GM21825 (cell line): ENCODE measurements at regions not wholly inside any gene's neighbourhood (a gene's known extent, or its start where the extent isn't known, plus 50 kb on each side); places are given as distances from the start of the nearest gene placed in this dataset.

Source experiments
- ATAC-seq: cut with Tn5 transposase; IDR thresholded peaks from one replicate; pipeline ENCODE4 v1.9.1; 2021; ENCODE audit warnings: mild to moderate bottlenecking, moderate library complexity; ENCODE audit not compliant: unreplicated experiment

- ATAC-seq, result no peak
Observed at GRCh38 chr10:90561666-90562065, 296.2 kb downstream of the HTR7 start.

GRCh38 chr10:90571481-90572258, 286.2 kb downstream of the HTR7 start:
- no peak for ATAC-seq

GRCh38 chr10:90575125-90575524, 282.7 kb downstream of the HTR7 start:
- no peak for ATAC-seq

DNA sequence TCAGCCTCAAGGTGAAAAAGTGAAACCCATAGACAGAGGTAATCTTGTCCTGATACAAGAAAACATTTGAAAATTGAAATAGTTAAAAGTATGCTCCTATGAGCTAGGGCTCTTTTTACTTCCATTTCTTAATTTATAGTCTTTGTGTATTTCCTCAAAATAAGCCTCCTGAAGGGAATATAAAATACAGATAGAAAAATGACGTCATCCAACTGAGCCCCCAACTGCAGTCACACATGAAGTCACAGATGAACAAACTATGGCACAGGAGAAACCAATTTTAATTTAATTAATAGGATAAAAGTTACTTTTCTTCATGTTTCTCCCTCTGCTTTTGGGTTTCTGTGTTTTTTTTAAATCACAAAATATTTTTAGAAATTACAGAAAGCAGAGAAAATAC, 280.3 kb downstream of the HTR7 start:
- no peak for ATAC-seq

GRCh38 chr10:90579602-90580242, 278.1 kb downstream of the HTR7 start:
- no peak for ATAC-seq

DNA sequence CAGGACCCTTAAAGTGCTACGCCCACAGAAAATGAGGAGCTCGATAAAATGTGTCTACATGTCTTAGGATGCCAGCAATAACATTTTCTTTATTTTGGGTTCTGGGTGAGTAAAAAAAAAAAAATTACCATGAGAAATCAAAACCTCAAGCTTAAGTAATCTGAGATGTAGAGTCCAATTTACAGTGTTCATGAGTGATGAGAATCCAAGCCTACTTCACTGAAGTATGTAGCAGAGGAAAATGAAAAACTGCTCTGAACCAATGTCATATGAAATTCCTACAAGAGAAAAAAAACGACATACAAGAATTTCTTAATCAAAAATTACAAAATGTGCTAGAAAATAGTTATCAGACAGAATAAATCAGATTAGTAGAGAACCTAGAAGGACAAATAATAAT, 274.4 kb downstream of the HTR7 start:
- no peak for ATAC-seq

- ATAC-seq, result no peak
Observed at GRCh38 chr10:90587081-90587491, 270.8 kb downstream of the HTR7 start.

DNA sequence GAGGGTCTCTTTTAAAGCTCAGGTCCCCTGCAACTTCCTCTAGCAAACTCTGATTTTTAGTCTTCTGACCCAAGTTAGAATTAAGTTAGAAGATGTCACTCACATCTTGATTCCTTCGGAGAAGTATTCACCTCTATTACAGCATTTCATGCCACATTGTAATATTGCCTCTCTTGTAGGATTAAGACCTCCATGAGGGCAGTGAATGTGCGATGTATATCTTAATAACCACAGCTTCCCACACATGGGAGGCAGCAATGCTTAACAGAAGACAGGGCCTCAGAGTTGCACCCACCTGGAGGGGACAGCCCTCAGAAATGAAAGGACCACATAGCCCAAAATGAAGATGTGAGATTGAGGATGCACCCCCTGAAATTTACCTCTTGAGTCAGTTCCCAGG, 270.3 kb downstream of the HTR7 start:
- no peak for ATAC-seq

DNA sequence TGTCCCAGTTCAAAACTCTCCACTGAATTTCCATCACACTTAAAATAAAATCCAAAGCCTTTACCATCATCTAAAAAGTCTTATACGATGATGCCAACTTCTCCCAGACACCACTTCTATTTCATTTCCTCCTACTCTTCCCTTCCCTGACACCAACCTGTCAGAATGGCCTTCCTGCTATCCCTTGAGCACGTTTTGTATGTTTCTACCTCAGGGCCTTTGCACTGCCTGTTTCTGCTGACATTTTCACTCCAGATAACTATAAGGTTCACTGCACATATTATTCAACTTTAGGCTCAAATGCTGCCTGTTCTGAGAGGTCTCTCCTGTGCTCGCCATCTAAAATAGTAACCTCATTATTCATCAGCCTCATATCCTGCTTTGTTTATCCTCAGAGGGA, 269.6 kb downstream of the HTR7 start:
- no peak for ATAC-seq

GRCh38 chr10:90589825-90590224, 268.0 kb downstream of the HTR7 start:
- ATAC-seq, result no peak

DNA sequence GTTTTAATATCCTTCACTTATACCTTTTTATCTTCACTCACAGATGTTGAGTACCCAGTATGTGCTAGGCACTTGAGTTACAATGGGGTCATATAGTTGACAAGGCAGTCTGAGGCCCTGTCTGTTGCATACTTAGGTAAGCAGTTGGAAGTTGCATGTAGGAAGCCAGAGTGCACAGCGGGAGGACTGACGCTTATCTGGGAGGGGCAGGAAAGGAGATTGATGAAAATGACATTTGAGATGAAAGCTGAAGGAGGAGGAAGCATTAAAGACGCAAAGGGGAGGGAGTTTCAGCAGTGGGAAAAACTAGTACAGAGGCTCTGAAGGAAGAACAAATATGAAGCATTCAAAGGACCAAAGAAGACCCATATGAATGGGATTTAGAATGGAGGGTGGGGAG, 266.2 kb downstream of the HTR7 start:
- ATAC-seq, result no peak

DNA sequence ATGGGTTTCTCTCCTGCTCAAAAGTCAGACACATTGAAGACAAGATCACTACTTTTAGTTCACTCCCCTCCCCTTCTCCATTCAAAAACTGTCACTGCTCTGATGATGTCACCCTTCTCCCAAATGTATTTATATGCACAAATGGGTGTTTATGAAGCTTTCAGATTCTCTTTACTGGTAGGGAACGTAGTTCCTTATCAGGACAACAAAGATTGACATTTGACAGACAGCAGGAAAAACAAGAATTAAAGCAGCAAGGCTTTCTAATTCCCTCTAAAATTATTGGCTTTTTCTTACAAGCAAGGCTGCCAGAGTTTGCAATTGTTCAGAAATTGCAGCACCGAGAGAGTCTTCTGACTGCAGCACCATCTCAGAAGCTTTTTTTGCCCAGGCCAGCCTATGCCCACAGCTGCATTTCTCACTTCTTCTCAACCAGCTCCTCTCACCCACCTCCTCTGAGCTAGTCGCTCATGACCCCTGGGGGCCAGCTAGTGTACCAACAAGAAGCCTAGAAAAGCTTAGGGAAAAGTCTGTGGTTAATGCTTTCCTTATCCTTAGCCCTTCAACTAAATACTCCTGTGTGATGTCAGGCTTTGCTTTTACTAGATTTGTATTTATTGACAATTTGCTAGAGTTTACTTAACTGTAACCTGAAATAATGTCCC, 265.1 kb downstream of the HTR7 start:
- no peak for ATAC-seq

- ATAC-seq, result no peak
Observed at GRCh38 chr10:90598513-90598912, 259.3 kb downstream of the HTR7 start.

DNA sequence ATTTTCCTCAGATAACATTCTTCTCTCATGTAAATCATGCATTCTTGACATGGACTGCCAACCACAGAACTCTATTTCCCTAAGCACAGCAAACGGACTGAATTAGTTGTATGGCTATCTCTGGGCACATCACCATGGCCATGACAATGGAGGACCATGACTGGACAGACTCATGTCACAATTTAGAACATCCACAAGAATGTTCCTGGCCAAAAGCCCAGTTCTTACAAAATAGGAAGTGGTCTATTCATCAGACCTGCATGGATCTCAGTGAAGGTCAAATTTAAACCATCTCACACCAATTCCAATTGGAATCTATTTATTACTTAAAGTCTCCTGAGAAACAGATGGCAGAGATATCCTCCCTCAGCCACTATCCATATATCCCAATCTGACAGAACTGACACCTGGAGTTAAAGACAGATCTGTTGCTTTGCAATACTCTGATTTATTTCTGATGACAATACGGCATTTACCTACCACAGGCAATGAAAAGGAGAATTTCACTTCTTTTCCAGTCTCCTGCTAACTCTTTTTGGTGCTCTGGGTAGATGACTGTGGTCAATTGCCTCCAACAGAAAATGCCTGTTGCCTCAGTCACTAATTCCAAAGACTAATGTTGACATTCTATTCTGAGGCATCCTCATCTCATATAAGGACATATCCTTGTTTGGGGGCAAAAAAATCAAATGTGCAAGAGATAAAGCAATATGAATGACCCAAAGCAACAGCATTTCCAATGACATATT, 254.8 kb downstream of the HTR7 start:
- ATAC-seq, result no peak

DNA sequence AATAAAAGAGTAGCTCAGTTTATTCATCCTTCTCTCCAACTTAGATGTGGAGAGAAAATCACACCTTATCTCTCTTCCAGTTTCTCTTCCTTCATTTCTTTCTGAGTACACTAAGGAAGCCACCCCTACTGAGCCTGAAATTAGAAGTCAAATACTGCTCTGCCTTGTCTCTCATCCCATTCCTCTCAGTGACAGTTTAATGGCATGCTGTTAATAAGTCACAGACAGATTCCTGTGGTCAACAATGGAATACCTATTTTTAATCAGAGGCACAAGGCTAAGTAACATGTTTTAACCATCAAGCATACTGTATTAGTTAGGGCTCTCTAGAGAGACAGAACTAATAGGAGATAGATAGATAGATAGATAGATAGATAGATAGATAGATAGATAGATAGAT, 253.2 kb downstream of the HTR7 start:
- no peak for ATAC-seq

DNA sequence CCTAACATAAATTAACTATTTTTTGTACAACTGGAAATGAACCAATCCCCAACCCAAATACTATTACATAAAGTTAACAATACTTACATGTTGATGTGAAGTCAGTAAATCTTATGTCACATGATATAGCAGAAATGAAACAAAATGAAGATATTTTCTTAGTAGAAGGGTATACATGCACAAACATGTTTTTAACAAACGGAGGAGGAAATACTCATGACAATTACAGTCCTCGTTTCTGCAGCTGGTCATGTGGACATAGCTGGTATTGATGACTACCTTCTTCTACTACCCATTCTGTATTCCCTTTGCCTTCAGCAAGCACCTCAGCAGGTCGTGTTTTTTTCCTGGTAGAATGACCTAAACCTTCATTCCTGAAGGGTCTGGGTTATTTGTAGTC, 252.3 kb downstream of the HTR7 start:
- no peak for ATAC-seq

DNA sequence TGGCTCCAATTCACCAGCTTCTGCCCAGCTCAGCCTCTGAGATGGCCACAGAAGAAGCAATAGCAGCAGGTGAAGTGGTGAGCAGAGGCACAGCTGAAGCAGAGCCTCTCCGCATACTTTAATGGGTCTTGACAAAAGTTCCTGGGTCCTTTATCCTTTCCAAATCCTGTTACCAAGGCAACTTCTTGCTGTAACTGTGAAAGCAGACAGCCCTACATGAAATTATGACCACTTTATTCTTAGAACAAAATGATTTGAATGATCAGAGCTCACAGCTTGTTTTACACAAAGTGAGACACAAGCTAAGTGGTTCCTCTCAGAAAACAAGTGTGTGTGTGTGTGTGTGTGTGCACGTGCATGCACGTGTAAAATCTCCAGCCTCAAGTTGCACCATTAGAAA, 245.6 kb downstream of the HTR7 start:
- ATAC-seq, result no peak

DNA sequence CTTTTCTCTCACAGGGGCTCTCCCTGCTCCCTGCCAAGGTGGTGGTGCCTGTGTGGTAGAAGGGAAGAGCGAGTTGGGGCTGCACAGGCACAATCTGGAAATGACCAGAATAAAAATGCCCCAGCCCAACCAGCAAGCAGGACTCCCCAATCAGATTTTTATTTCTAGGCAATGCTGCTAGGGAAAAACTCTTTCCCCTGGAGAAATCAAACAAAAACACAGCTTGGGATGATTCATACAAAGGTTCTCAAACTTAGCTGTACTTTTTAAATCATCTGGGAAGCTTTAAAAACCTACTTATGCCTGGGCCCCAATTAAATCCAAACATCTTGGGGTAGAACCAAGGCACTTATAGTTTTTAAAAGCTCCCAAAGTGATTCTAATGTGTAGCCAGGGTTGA, 243.2 kb downstream of the HTR7 start:
- no peak for ATAC-seq

- no peak for ATAC-seq
Observed at GRCh38 chr10:90621577-90621976, 236.3 kb downstream of the HTR7 start.

- no peak for ATAC-seq
Observed at GRCh38 chr10:90635111-90635765, 222.6 kb downstream of the HTR7 start.

DNA sequence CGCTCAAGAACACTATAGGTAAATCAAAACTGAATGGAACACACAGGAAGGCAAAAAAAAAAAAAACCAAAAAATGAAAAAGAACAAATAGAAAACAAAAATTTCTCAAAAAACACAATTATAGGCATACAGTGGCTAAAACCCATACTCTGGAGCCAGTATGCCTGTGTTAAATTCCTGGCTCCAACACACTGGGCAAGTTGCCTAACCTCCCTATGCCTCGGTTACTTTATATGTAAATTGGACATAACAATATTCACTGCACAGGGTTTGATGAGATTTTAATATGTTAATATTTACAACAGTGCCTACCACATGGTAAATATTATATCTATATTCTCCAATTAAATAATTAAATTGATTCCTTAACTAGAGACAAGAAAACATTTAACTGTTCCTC, 217.1 kb downstream of the HTR7 start:
- no peak for ATAC-seq
